Activated CD4-positive, CD25-positive, alpha-beta regulatory T cell treated with anti-CD3 and anti-CD28 coated beads, Interleukin-2, amount 50 U/mL, for 72 hours (primary cell): ENCODE measurements at regions not wholly inside any gene's neighbourhood (a gene's known extent, or its start where the extent isn't known, plus 50 kb on each side); places are given as distances from the start of the nearest gene placed in this dataset.

Source experiments
- DNase-seq: peaks from one replicate; pipeline ENCODE4 v3.0.0; 2021

- no peak for DNase-seq
Observed at GRCh38 chr3:178397836-178398235, 138.4 kb upstream of the KCNMB2 start.

- DNase-seq: no peak
Observed at GRCh38 chr3:178404961-178405360, 131.3 kb upstream of the KCNMB2 start.

DNA sequence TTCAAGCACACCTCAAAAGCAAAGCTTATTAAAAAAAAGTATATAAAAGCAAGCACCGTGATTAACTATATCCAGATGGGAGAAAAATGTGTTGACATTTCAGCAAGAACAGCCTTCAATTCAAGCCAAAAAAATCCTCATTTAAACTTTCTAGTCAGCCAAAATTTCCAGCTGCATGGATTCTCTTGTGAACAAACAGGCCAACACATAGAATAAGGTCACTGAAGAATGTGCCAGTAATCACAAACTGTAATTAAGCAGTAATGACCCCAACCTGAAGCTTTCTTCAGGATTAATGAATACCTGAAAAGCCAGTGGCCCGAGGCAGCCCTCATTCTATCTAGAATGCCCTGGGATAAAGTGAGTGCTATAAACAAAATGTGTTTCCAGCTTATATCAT lies 130.7 kb upstream of the KCNMB2 start:
- no peak for DNase-seq

DNA sequence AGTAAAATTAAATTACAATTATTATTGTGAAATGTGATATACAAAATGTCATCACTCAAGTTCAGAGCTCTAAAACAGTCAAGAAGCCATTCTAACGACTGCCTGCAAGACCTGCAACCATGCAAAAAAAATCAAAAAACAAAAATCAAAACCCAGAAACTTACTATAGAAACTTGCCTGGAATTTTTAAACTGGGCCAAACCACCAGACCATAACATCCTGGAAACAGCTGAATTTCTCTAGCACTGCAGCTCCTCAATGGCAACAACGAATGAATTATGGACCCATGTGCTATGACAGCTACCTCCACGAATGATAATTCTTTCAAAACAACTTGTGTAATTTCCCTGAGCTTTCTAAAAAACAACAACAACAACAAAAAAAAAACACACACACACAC lies 130.0 kb upstream of the KCNMB2 start:
- DNase-seq: no peak

DNA sequence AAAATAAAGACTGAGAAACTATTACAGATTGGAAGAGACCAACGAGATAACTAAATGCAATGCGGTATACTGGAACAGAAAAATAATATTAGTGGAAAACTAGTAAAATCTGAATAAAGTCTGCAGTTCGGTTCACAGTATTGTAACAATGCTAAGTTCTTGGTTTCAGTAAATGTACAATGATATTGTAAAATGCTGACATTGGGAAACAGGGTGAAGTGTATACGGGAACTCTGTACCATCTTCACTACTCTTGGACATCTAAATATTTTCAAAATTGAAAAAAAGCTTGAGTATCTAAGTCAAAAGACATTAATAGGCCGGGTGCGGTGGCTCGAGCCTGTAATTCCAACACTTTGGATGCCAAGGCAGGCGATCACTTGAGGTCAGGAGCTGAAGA lies 120.9 kb upstream of the KCNMB2 start:
- DNase-seq: no peak

- no peak for DNase-seq
Observed at GRCh38 chr3:178417736-178418135, 118.5 kb upstream of the KCNMB2 start.

DNA sequence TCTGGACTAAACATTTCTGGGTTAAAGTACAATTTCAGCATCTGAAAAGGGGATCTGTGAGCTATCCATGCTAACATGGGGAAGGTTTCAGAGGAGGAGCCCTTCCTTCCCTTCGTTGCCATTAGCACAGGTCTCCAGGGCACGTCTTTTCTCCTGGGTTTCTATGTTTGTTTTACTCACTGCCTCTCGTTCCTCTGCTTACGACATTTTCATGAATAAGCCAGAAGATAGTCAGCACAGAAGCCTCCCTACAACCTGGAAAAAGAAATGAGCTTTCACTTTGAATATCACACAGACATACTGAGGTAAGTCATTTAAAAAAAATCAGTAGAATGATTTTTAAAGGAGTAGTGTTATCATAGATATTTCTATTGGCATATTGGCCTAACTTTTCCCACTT lies 117.2 kb upstream of the KCNMB2 start:
- DNase-seq: no peak

GRCh38 chr3:178420033-178420432 lies 116.2 kb upstream of the KCNMB2 start:
- no peak for DNase-seq

GRCh38 chr3:178421069-178421468 lies 115.2 kb upstream of the KCNMB2 start:
- DNase-seq: no peak

- DNase-seq: no peak
Observed at GRCh38 chr3:178422406-178422805, 113.8 kb upstream of the KCNMB2 start.

DNA sequence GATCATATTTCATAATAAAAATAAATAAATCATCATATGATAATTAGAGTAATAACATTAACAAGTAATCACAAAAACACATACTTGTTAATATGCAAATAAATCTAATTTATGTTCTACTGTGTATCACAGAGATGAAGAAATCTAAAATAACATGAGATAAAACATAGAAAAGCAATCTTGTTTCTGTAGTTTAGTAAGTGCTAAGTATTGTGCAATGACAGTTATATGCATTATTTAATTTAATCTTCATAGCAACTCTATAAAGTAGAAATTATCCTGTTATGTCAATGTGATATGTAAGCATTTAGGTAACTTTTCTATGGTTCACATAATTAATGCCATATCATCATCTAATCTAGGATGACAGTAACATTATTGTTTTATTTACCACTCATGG lies 108.2 kb upstream of the KCNMB2 start:
- DNase-seq: no peak

DNA sequence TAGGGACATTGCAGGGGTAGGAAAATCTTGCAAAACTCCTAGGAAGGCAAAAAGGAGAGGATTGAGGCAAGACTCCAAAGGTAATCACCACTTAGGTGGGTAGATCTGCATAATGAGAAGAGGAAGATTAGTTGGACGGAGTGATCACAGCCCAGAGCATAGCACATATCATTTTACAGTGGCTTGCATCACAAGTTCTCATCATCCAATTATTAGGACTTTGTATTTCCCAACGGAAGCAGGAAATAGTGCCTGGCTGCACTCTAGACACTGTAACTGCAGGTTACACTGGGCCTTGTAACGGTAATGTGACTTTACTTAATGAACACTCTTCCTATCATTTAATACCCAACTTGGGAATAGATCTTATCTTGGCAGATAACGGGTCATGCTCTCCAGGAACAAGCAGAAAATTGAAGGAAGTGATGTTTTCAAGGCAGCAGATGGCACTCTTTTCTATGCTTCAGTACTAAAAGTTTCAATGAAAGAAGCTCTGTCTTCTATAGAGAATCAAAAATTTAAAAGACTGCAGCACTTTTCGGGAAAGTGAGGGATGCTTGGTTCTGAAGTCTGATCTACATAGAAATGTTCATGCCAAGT lies 101.9 kb upstream of the KCNMB2 start:
- DNase-seq: no peak

DNA sequence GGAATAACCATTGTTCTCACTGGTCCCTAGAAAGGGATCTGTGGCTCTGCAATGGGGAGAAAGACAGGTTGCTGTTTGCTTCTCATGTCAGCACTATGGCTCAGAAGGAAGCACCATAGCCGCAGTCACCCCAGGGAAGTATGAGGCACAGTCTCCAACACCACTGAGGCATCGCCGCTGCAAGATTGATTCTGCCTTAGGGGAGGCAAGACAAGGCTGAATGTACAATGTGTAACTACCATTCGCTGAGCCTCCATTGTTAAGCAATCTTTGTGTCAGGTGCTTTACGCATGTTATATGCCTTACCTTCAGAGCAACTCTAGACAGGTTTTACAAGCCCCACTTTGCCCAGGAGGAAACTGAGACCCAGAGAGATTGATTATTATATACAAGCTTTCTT lies 100.7 kb upstream of the KCNMB2 start:
- DNase-seq: no peak

- no peak for DNase-seq
Observed at GRCh38 chr3:178436773-178437172, 99.5 kb upstream of the KCNMB2 start.

DNA sequence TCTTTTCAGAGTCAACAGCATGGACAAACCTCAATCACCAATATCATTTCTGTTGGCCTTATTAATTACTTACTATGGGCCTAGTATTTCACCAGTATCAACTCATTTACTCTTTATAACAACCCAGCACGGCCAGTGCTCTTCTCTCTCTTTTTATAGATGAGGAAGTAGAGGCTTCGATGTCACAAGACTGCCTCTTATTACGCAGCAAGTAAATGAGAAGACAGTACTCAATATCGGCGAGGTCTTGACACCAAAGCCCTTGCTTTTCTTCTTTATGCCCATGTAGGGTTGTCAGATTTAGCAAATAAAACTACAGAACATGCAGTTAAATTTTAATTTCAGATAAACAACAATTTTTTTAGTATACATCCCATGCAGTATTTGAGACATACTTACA lies 99.0 kb upstream of the KCNMB2 start:
- DNase-seq: no peak

GRCh38 chr3:178439504-178439903 lies 96.7 kb upstream of the KCNMB2 start:
- no peak for DNase-seq

GRCh38 chr3:178440043-178440442 lies 96.2 kb upstream of the KCNMB2 start:
- DNase-seq: no peak

DNA sequence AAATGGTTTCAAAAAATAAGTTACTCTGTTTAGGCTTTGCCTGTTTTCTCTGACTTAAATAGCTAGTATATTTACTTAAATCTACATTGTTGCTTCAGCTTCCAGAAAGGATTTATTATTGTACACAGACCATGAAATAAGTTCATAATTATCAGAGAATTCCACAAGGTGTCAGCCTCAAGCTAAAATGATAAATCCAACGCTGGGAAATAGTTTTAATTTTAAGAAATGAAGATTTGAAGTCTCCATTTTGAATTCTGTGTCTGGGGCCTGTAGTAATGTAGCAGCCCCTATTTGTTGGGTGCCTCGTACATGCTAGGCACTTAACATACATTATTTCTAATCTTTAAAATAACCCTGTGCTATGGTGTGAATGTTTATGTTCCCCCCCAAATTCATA lies 92.6 kb upstream of the KCNMB2 start:
- no peak for DNase-seq

GRCh38 chr3:178445139-178445538 lies 91.1 kb upstream of the KCNMB2 start:
- no peak for DNase-seq

DNA sequence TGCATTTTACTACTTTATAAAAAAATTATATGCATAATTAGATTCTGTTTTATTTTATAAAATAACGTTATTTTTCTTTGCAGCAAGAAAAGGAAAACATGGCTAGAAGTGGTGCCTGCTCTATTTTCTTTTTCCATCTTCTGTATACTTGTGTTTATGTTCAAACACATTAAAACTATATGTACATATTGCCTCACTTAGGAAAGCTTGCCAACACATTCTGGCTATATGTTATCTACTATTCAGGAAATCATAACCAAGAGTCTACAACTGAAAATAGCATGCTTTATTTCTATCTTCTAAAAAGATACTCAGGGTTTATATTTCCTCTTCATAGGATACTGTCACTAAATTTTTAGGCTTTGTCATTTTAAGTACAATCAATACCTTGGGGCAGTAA lies 90.2 kb upstream of the KCNMB2 start:
- no peak for DNase-seq

DNA sequence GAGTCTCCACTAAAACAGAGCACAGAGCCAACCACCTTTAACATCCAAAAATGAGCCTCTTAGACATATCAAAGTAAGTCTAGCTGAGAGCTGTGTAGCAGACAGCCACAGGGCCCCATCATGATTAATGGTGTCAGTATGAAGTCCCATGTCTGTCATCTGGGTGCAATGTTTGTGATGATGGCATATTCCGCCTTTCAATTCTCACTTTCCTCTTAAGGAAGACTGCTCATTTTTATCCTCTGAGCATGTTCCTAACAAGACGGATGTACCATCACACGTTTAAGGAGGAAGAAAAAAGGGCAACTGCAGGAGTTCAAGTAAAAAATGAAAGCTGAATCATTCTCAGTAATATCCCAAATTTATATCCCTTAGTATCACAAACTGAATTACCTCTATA lies 85.8 kb upstream of the KCNMB2 start:
- DNase-seq: no peak

GRCh38 chr3:178451799-178452198 lies 84.4 kb upstream of the KCNMB2 start:
- DNase-seq: no peak

GRCh38 chr3:178454726-178455125 lies 81.5 kb upstream of the KCNMB2 start:
- no peak for DNase-seq

DNA sequence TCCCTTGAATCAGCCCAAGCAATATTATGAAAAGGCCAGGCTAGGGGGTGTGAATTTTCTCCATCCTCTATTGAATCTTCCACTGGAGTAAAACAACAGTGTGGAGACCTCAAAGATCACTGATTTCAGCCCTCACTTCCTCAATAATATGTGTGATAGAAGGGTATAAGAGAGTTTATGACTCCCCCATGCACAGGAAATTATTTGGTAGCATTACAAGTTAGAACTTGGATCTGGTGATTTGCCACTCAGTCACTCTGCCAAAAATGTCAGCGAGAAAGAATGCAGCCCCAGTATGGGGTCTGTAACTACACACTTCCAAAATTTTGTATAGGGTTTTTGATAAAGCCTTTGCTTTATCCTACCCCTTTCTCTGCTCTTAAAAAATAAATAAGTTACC lies 81.0 kb upstream of the KCNMB2 start:
- no peak for DNase-seq

GRCh38 chr3:178455946-178456345 lies 80.3 kb upstream of the KCNMB2 start:
- DNase-seq: no peak
